OCI-LY7 (cell line): ENCODE measurements at regions not wholly inside any gene's neighbourhood (a gene's known extent, or its start where the extent isn't known, plus 50 kb on each side); places are given as distances from the start of the nearest gene placed in this dataset.

Source experiments
- BruUV-seq: library from RNA; stranded (reverse); fragments of 400-500 nt; replicated peaks from 2 replicates; lab custom pipeline; 2021; lab: Mats Ljungman, UMichigan
- CTCF ChIA-PET: fragments of 300-600 bp; sonication (Branson Sonifier 250); formaldehyde crosslinking; loops from one replicate; lab custom pipeline; 2022; ENCODE audit warnings: antibody characterized with exemption; ENCODE audit not compliant: unreplicated experiment; lab: Charles Lee
- POLR2A ChIA-PET: fragments of 300-600 bp; sonication (Branson Sonifier 250); formaldehyde crosslinking; loops from one replicate; lab custom pipeline; 2022; ENCODE audit warnings: antibody characterized with exemption; lab: Charles Lee
- DNase-seq: peaks from one replicate; pipeline ENCODE4 v3.0.0-alpha.2; 2015; ENCODE audit warnings: low spot score
- H2AFZ ChIP-seq: fragments of 200-600 bp; sonication (generic), shearing (Covaris generic); 2 replicates; pipeline ENCODE4 v1.6.1; 2014; ENCODE audit warnings: mild to moderate bottlenecking, antibody characterized with exemption, low read length, moderate library complexity
- H3K27ac ChIP-seq: fragments of 200-600 bp; sonication (generic); 2 replicates; pipeline ENCODE4 v1.5.1; 2014; ENCODE audit warnings: mixed run types, low read depth, mild to moderate bottlenecking, moderate library complexity, low read length, inconsistent platforms; ENCODE audit not compliant: poor library complexity, severe bottlenecking
- H3K36me3 ChIP-seq: fragments of 200-600 bp; sonication (generic); 2 replicates; pipeline ENCODE4 v1.6.1; 2014; ENCODE audit warnings: mild to moderate bottlenecking, antibody characterized with exemption, low read length, moderate library complexity, mixed read lengths; ENCODE audit not compliant: insufficient read depth
- H3K4me1 ChIP-seq: fragments of 200-600 bp; sonication (generic); 2 replicates; pipeline ENCODE4 v1.5.1; 2014; ENCODE audit warnings: mild to moderate bottlenecking, low read length; ENCODE audit not compliant: insufficient read depth, poor library complexity, severe bottlenecking
- H3K4me2 ChIP-seq: fragments of 200-600 bp; sonication (generic); 2 replicates; pipeline ENCODE4 v1.6.1; 2014; ENCODE audit warnings: mild to moderate bottlenecking, low read length
- H3K4me3 ChIP-seq: fragments of 200-600 bp; sonication (generic); 2 replicates; pipeline ENCODE4 v1.5.1; 2014; ENCODE audit warnings: mild to moderate bottlenecking, low read depth, low read length; ENCODE audit not compliant: poor library complexity, severe bottlenecking
- H3K79me2 ChIP-seq: fragments of 200-600 bp; sonication (generic); 2 replicates; pipeline ENCODE4 v1.6.1; 2016; ENCODE audit warnings: low read depth, mild to moderate bottlenecking, low read length, moderate library complexity, mixed read lengths; ENCODE audit not compliant: insufficient read depth
- H3K9me2 ChIP-seq: fragments of 200-600 bp; sonication (generic); 2 replicates; pipeline ENCODE4 v1.6.1; 2016; ENCODE audit warnings: mild to moderate bottlenecking, low read length, mixed read lengths; ENCODE audit not compliant: insufficient read depth
- H3K9me3 ChIP-seq: fragments of 200-600 bp; sonication (generic); 2 replicates; pipeline ENCODE4 v1.6.1; 2014; ENCODE audit warnings: mild to moderate bottlenecking, mixed run types, low read length, mixed read lengths
- H4K20me1 ChIP-seq: fragments of 200-600 bp; sonication (generic); 2 replicates; pipeline ENCODE4 v1.6.1; 2014; ENCODE audit warnings: mild to moderate bottlenecking, antibody characterized with exemption, low read length, moderate library complexity, mixed read lengths; ENCODE audit not compliant: insufficient read depth
- EZH2phosphoT487 ChIP-seq: fragments of 200-600 bp; sonication (generic); IDR thresholded peaks from 2 replicates; pipeline ENCODE4 v1.6.1; 2018; ENCODE audit warnings: low read depth, borderline replicate concordance, mild to moderate bottlenecking, mixed run types, antibody characterized with exemption, low read length, moderate library complexity, mixed read lengths
- intact Hi-C: fragments of 100-400 bp; cut with micrococcal nuclease; formaldehyde crosslinking; loops from one replicate; pipeline ENCODE4 v1.10.0; 2022; ENCODE audit not compliant: unreplicated experiment
- TF ChIP-seq, protein P1 (sequence below): fragments of 200-600 bp; sonication (generic); conservative IDR thresholded peaks from 2 replicates; pipeline ENCODE4 v1.5.1; 2014; ENCODE audit warnings: mild to moderate bottlenecking, antibody characterized with exemption, low read length, moderate library complexity, mixed read lengths

DNA sequence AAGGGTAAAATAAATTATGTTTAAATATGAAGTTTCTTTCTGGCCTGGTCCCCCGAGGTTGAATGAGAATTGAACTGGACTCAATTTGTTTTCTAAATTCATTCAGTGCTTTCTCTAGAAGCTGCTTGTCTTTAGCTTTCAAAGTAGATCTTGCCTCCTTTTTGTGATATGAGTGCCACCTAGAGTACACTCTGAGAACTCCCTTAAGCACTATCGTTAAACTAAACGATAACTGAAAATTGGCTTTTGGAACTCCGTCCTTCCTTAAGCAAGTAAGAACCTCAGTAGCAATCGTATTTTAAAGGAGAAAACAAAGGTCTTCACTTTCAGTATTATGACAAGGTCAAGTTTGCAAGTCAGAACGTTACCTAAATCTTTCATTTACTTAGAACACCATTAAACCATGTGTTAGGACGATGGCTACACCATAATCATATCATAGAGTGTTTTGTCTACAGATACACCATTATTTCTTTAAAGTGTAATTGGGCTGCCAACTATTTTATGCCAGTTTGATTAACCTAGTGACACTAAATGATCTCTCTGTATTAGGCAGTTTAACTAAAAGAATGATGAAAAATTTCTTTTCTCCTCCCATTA lies 364.8 kb downstream of the SNAPC1 start:
- TF ChIP-seq, protein P1, sequence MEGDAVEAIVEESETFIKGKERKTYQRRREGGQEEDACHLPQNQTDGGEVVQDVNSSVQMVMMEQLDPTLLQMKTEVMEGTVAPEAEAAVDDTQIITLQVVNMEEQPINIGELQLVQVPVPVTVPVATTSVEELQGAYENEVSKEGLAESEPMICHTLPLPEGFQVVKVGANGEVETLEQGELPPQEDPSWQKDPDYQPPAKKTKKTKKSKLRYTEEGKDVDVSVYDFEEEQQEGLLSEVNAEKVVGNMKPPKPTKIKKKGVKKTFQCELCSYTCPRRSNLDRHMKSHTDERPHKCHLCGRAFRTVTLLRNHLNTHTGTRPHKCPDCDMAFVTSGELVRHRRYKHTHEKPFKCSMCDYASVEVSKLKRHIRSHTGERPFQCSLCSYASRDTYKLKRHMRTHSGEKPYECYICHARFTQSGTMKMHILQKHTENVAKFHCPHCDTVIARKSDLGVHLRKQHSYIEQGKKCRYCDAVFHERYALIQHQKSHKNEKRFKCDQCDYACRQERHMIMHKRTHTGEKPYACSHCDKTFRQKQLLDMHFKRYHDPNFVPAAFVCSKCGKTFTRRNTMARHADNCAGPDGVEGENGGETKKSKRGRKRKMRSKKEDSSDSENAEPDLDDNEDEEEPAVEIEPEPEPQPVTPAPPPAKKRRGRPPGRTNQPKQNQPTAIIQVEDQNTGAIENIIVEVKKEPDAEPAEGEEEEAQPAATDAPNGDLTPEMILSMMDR: peak; percentile 97
- TF ChIP-seq EZH2phosphoT487: no peak
- DNase-seq: peak; percentile 70
- no peak overlapping the region for H2AFZ ChIP-seq
- H3K4me2 ChIP-seq: no peak overlapping the region
- peaks cover 3% of the 10 kb centered on the region for H3K4me1 ChIP-seq
- no peaks in the 10 kb centered on the region for H4K20me1 ChIP-seq
- H3K9me2 ChIP-seq: no peaks in the 10 kb centered on the region
- no peaks in the 10 kb centered on the region for H3K9me3 ChIP-seq
- no peak overlapping the region for H3K27ac ChIP-seq
- intact Hi-C loops: loop anchor here (1.0 to 5.0 kb wide), 3 partner anchors 202 to 670 kb away; no protein-coding TSS in a partner anchor
- POLR2A ChIA-PET: interaction anchor here (0.5 to 1.9 kb wide), 9 partner anchors 13 to 237 kb away, joined by 3 to 6 read pairs (median 5); no protein-coding TSS in a partner anchor
- no peaks in the 10 kb centered on the region for H3K79me2 ChIP-seq
- BruUV-seq: no TSS peak
- H3K4me3 ChIP-seq: no peak overlapping the region
- CTCF ChIA-PET: interaction anchor here (0.6 to 2.2 kb wide), 8 partner anchors 10 to 237 kb away, joined by 3 to 16 read pairs (median 4); no protein-coding TSS in a partner anchor
- H3K36me3 ChIP-seq: no peaks in the 10 kb centered on the region

DNA sequence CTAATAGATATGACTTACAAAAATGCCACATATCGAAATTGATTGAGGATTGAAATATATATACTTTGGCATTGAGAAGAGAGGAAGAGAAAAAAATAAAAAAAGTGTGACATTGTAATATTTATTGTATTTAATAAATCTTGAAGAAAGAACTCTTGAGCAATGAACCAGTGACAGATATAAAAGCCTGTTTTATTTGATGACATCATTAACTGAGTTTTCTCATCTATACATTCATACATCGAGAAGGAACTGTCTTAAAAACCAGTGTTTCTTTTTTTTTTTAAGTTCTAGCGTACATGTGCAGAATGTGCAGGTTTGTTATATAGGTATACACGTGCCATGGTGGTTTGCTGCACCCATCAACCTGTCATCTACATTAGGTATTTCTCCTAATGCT lies 368.2 kb downstream of the SNAPC1 start:
- DNase-seq: no peak
- ChIA-PET POLR2A (no interaction called here), CTCF (no interaction called here)
- H3K4me3 ChIP-seq: no peak overlapping the region
- no peaks in the 10 kb centered on the region for H3K79me2 ChIP-seq
- TF ChIP-seq, protein P1: no peak
- no peak for TF ChIP-seq EZH2phosphoT487
- H3K9me2 ChIP-seq: no peaks in the 10 kb centered on the region
- H2AFZ ChIP-seq: no peak overlapping the region
- no TSS peak for BruUV-seq
- no peaks in the 10 kb centered on the region for H3K9me3 ChIP-seq
- H3K4me1 ChIP-seq: no peaks in the 10 kb centered on the region
- no peaks in the 10 kb centered on the region for H3K36me3 ChIP-seq
- no peak overlapping the region for H3K27ac ChIP-seq
- intact Hi-C loops: no loop called here
- no peak overlapping the region for H3K4me2 ChIP-seq
- H4K20me1 ChIP-seq: no peaks in the 10 kb centered on the region
